Fibroblast of lung (primary cell): ENCODE measurements at regions not wholly inside any gene's neighbourhood (a gene's known extent, or its start where the extent isn't known, plus 50 kb on each side); places are given as distances from the start of the nearest gene placed in this dataset.
"Not testable (repeated sequence)": the region's sequence is repeated elsewhere in the genome, so short reads cannot be mapped to it uniquely, and the experiment has no call there.

Experiments used
- DNase-seq, 2 donors: peaks; one replicate each; pipeline versions ENCODE4 v3.0.0 to v3.0.0-alpha.2; 2010; ENCODE audit warnings: low read depth in 2 of 2
- H2AFZ ChIP-seq: 2 replicates; pipeline ENCODE4 v1.5.1; 2012; ENCODE audit warnings: low read length, control low read depth, inconsistent platforms
- H3K27ac ChIP-seq: 2 replicates; pipeline ENCODE4 v1.5.1; 2011; ENCODE audit warnings: low read length, control low read depth; ENCODE audit not compliant: insufficient read depth
- H3K27me3 ChIP-seq: 2 replicates; pipeline ENCODE4 v1.5.1; 2011; ENCODE audit warnings: mild to moderate bottlenecking, low read length; ENCODE audit not compliant: control insufficient read depth, insufficient read depth
- H3K36me3 ChIP-seq: 2 replicates; pipeline ENCODE4 v1.5.1; 2011; ENCODE audit warnings: low read length; ENCODE audit not compliant: control insufficient read depth, insufficient read depth
- H3K4me1 ChIP-seq: 2 replicates; pipeline ENCODE4 v1.5.1; 2011; ENCODE audit warnings: low read length; ENCODE audit not compliant: control insufficient read depth, insufficient read depth; ENCODE audit errors: extremely low read depth
- H3K4me2 ChIP-seq: 2 replicates; pipeline ENCODE4 v1.5.1; 2011; ENCODE audit warnings: low read length, control low read depth; ENCODE audit not compliant: insufficient read depth; ENCODE audit errors: extremely low read depth
- H3K4me3 ChIP-seq, 4 experiments: fragments of 200-600 bp in 1 of 4; sonication (generic) in 1 of 4; replicated peaks in 1 of 4; 2 replicates each; pipeline ENCODE4 v1.5.1; 2011 to 2016; ENCODE audit warnings: low read length in 4 of 4, low read depth in 3 of 4, mild to moderate bottlenecking in 3 of 4, control low read depth in 2 of 4, inconsistent platforms in 1 of 4, mixed read lengths in 1 of 4; ENCODE audit not compliant: insufficient read depth in 1 of 4; ENCODE audit errors: control extremely low read depth in 1 of 4
- H3K79me2 ChIP-seq: 2 replicates; pipeline ENCODE4 v1.5.1; 2012; ENCODE audit warnings: mild to moderate bottlenecking, low read length, inconsistent platforms; ENCODE audit not compliant: control insufficient read depth, insufficient read depth
- H3K9ac ChIP-seq: 2 replicates; pipeline ENCODE4 v1.5.1; 2011; ENCODE audit warnings: mild to moderate bottlenecking, low read length, control low read depth; ENCODE audit not compliant: insufficient read depth
- H3K9me3 ChIP-seq: 2 replicates; pipeline ENCODE4 v1.5.1; 2012; ENCODE audit warnings: low read depth, low read length; ENCODE audit not compliant: control insufficient read depth, insufficient read depth
- H4K20me1 ChIP-seq: 2 replicates; pipeline ENCODE4 v1.5.1; 2011; ENCODE audit warnings: low read length; ENCODE audit not compliant: control insufficient read depth, insufficient read depth; ENCODE audit errors: extremely low read depth
- CTCF ChIP-seq, 2 donors: IDR thresholded peaks in 1 of 2; conservative IDR thresholded peaks in 1 of 2; 1 replicate in 1 of 2; 2 replicates in 1 of 2; pipeline ENCODE4 v1.5.1; 2011 to 2012; ENCODE audit warnings: low read length in 2 of 2, control low read depth in 1 of 2, inconsistent platforms in 1 of 2, low read depth in 1 of 2, mild to moderate bottlenecking in 1 of 2
- EZH2 ChIP-seq: IDR thresholded peaks from 2 replicates; pipeline ENCODE4 v1.5.1; 2012; ENCODE audit warnings: low read length, control low read depth, mild to moderate bottlenecking; ENCODE audit errors: missing control alignments

- H3K79me2 ChIP-seq: no peaks in the 10 kb centered on the region
- no peak overlapping the region for H3K27ac ChIP-seq
- no peaks in the 10 kb centered on the region for H4K20me1 ChIP-seq
- no peaks in the 10 kb centered on the region for H3K4me1 ChIP-seq
- no peak overlapping the region for H3K4me2 ChIP-seq
- no peaks in the 10 kb centered on the region for H3K27me3 ChIP-seq
- no peaks in the 10 kb centered on the region for H3K36me3 ChIP-seq
- H3K9ac ChIP-seq: no peak overlapping the region
- DNase-seq: no peak
- no peak overlapping the region for H2AFZ ChIP-seq
- no peaks in the 10 kb centered on the region for H3K9me3 ChIP-seq
- H3K4me3 ChIP-seq: no peak overlapping the region
- TF ChIP-seq CTCF (conservative IDR thresholded peaks at IDR 0.05 in 1 of 2, IDR thresholded peaks at IDR 0.05 in 1 of 2; ENCODE audit: low read depth in 1 of 2, low read length in 2 of 2): no peak
- TF ChIP-seq EZH2: no peak
These were observed 558.5 kb downstream of the RFC3 start for GRCh38 chr13:34376483-34376882.

- TF ChIP-seq CTCF (conservative IDR thresholded peaks at IDR 0.05 in 1 of 2, IDR thresholded peaks at IDR 0.05 in 1 of 2; ENCODE audit: low read depth in 1 of 2, low read length in 2 of 2): no peak
- Histone ChIP-seq H3K4me2 (no peak overlapping the region), H3K27ac (no peak overlapping the region), H3K4me1 (no peaks in the 10 kb centered on the region), H3K27me3 (no peaks in the 10 kb centered on the region), H4K20me1 (no peaks in the 10 kb centered on the region), H3K79me2 (no peaks in the 10 kb centered on the region), H3K9me3 (no peaks in the 10 kb centered on the region), H3K4me3 (no peak overlapping the region), H3K9ac (no peak overlapping the region), H3K36me3 (no peaks in the 10 kb centered on the region), H2AFZ (no peak overlapping the region)
- DNase-seq: no peak
These were observed 560.8 kb upstream of the NBEA start for GRCh38 chr13:34381228-34381627.

GRCh38 chr13:34383728-34384127, 558.3 kb upstream of the NBEA start:
- H3K4me1 ChIP-seq: no peaks in the 10 kb centered on the region
- no peaks in the 10 kb centered on the region for H3K79me2 ChIP-seq
- H3K9ac ChIP-seq: no peak overlapping the region
- H3K4me3 ChIP-seq: no peak overlapping the region
- no peak overlapping the region for H3K27ac ChIP-seq
- no peak for TF ChIP-seq EZH2
- no peaks in the 10 kb centered on the region for H4K20me1 ChIP-seq
- H3K27me3 ChIP-seq: no peaks in the 10 kb centered on the region
- DNase-seq: no peak
- no peak overlapping the region for H3K4me2 ChIP-seq
- H3K9me3 ChIP-seq: no peaks in the 10 kb centered on the region
- H3K36me3 ChIP-seq: no peaks in the 10 kb centered on the region
- H2AFZ ChIP-seq: no peak overlapping the region

GRCh38 chr13:34386229-34386628, 555.8 kb upstream of the NBEA start:
- not testable (repeated sequence) for H3K4me1 ChIP-seq, H2AFZ ChIP-seq, H3K27ac ChIP-seq, H3K9me3 ChIP-seq, H3K79me2 ChIP-seq, H3K9ac ChIP-seq, DNase-seq, H3K36me3 ChIP-seq, H3K4me3 ChIP-seq, H3K27me3 ChIP-seq, H4K20me1 ChIP-seq, H3K4me2 ChIP-seq
